ENCODE measurements at regions not wholly inside any gene's neighbourhood (a gene's known extent, or its start where the extent isn't known, plus 50 kb on each side); places are given as distances from the start of the nearest gene placed in this dataset.

DNA sequence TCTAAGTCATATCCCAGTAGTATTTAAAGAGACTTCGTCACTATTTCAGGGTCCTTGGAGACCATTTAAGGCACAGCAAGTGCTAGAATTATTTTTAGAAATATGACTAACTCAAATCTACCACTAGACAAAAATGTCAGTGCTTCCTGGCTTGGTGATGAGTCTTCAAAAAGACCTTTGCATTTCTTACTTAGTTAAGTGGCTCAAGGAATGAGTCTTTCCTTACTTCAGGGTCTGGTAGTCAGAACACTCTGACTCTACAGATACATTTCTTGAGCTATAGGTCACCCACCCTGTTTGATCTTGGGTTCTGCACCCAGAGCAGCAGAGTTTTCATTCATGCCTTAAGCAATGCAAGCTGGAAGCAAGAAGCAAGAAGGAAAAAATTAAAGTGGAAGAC lies 191.0 kb upstream of the HTR2A start:
- intact Hi-C loops (cut with micrococcal nuclease): no loop called here
- no peaks in the 10 kb centered on the region for H3K4me1 Mint-ChIP-seq (ENCODE audit: low read depth)
- no peak overlapping the region for H3K27ac Mint-ChIP-seq
- no peaks in the 10 kb centered on the region for H3K9me3 Mint-ChIP-seq
- H3K27me3 Mint-ChIP-seq: no peaks in the 10 kb centered on the region
- no peaks in the 10 kb centered on the region for H3K36me3 Mint-ChIP-seq (ENCODE audit: low read depth)
- H3K4me3 Mint-ChIP-seq: no peak overlapping the region

DNA sequence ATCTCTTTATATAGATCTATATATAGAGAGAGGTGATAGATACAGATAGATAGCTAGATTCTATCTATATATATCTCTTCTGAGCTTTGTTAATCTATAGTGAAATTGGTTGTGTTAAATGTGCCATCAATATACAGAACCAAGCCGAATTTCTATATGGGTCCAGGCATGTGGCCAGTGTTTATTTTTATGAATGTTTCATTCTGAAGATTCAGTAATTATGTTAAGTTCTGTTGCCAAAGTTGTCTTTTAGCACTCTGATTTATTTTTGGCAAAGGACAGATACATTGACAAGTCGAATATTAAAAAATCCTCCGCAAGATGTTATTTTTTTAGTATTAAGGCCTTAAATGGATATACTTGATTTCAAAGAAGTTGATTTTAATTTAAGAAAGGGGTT lies 190.4 kb upstream of the HTR2A start:
- intact Hi-C loops (cut with micrococcal nuclease): no loop called here
- H3K36me3 Mint-ChIP-seq (ENCODE audit: low read depth): no peaks in the 10 kb centered on the region

DNA sequence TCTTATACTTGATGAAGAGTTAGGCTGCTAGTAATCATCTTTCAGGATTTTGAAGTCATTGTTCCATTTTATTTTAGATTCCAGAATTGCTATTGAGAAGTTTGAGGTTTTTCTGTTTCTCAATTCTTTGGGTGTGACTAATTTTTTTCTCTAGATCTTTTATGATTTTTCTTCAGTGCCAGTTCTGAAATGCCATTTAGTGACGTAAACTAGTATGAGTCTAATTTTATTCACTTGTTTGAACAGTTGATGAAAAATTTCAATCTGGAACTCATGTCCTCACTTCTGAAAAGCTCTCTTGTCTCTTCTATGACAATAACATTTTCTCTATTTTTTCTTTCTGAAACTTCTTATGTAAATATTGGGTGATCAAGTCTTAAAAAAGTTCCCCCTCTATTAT lies 188.5 kb upstream of the HTR2A start:
- no peak overlapping the region for H3K27ac Mint-ChIP-seq
- no peak overlapping the region for H3K4me3 Mint-ChIP-seq
- no peaks in the 10 kb centered on the region for H3K4me1 Mint-ChIP-seq (ENCODE audit: low read depth)
- no peaks in the 10 kb centered on the region for H3K9me3 Mint-ChIP-seq
- H3K27me3 Mint-ChIP-seq: no peaks in the 10 kb centered on the region
- no peaks in the 10 kb centered on the region for H3K36me3 Mint-ChIP-seq (ENCODE audit: low read depth)
- intact Hi-C loops (cut with micrococcal nuclease): no loop called here

More for the DNA sequence above, 190.4 kb upstream of the HTR2A start:
- Mint-ChIP-seq H3K27me3 (no peaks in the 10 kb centered on the region), H3K27ac (no peak overlapping the region), H3K4me1 (ENCODE audit: low read depth) (no peaks in the 10 kb centered on the region), H3K4me3 (no peak overlapping the region), H3K9me3 (no peaks in the 10 kb centered on the region)

DNA sequence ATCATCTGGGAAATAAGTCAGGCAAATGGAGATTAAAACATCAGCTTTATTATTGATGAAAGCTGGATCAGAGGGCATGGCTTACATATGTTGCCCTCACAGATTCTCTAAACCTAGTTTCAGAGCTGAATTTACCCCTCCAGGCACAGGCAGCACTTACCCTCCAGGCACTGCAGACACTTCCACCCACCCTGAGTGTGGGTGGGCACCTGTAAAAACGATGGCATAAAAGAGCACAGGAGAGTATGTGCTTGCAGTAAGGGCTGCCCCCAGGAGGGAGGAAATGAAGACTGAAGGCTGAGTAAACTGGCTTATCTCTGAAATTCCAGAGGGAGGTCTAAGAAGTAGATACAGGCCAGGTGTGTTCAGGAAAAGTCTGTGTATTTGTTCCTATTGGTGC lies 185.0 kb upstream of the HTR2A start:
- H3K4me3 Mint-ChIP-seq: no peak overlapping the region
- intact Hi-C loops (cut with micrococcal nuclease): no loop called here
- H3K27me3 Mint-ChIP-seq: no peaks in the 10 kb centered on the region
- H3K36me3 Mint-ChIP-seq (ENCODE audit: low read depth): no peaks in the 10 kb centered on the region
- H3K27ac Mint-ChIP-seq: no peak overlapping the region
- no peaks in the 10 kb centered on the region for H3K4me1 Mint-ChIP-seq (ENCODE audit: low read depth)
- H3K9me3 Mint-ChIP-seq: no peaks in the 10 kb centered on the region

DNA sequence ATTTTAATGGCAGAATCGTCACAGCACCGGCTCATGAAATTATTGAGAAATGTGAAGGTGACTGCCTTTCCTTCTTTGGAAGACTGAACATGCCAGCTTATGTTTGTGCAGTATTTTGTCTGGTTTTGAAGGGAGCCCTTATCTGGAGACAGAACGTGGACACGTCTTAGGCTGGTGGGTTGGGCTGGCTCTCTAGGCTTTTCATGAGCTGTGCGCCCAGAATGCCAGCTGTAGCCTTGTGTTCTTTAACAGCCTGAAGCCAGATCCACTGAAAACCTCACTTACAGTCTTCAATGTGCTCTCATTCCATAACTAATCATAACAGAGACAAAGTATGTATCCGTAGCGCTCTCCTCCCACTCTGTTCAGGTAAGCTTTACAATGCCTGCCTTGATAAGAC lies 184.4 kb upstream of the HTR2A start:
- H3K4me1 Mint-ChIP-seq (ENCODE audit: low read depth): no peaks in the 10 kb centered on the region
- no peaks in the 10 kb centered on the region for H3K9me3 Mint-ChIP-seq
- H3K36me3 Mint-ChIP-seq (ENCODE audit: low read depth): no peaks in the 10 kb centered on the region
- H3K4me3 Mint-ChIP-seq: no peak overlapping the region
- no peaks in the 10 kb centered on the region for H3K27me3 Mint-ChIP-seq
- intact Hi-C loops (cut with micrococcal nuclease): no loop called here
- no peak overlapping the region for H3K27ac Mint-ChIP-seq

DNA sequence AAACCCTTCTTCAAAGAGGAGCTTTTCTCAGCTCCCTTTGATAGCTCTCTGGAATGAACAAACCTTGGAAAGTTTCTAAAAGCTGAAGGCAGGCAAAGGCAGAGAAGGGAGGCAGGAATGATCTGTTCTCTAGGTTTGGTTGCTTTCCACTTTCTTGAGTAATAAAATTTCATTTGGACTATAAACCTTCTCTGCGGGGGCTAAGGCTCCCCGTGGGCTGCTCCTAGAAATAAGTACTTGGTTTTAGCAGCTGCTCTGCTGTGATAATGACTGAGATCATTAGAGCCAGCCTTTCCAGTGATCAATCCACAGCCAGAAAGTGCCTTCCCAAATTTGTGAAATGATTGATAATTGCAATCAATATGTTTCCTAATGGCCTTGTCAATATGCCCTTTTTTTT lies 183.8 kb upstream of the HTR2A start:
- H3K9me3 Mint-ChIP-seq: peaks cover 5% of the 10 kb centered on the region
- no peaks in the 10 kb centered on the region for H3K27me3 Mint-ChIP-seq
- no peaks in the 10 kb centered on the region for H3K36me3 Mint-ChIP-seq (ENCODE audit: low read depth)
- intact Hi-C loops (cut with micrococcal nuclease): no loop called here
- no peak overlapping the region for H3K27ac Mint-ChIP-seq
- no peaks in the 10 kb centered on the region for H3K4me1 Mint-ChIP-seq (ENCODE audit: low read depth)
- no peak overlapping the region for H3K4me3 Mint-ChIP-seq

DNA sequence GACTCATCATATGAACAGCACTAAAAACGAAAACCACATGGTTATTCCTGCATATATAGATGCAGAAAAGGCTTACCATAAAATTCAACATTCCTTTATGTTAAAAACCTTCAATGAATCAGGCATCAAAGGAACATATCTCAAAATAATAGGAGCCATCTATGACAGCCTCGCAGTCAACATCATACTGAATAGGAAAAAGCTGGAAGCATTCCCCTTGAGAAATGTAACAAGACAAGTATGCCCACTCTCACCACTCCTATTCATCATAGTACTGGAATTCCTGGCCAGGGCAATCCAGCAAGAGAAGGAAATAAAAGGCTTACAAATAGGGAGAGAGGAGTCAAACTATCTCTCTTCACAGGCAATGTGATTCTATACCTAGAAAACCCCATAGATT lies 179.6 kb upstream of the HTR2A start:
- Mint-ChIP-seq H3K27ac (no peak overlapping the region), H3K4me1 (ENCODE audit: low read depth) (no peaks in the 10 kb centered on the region), H3K27me3 (no peaks in the 10 kb centered on the region), H3K4me3 (no peak overlapping the region), H3K36me3 (ENCODE audit: low read depth) (no peaks in the 10 kb centered on the region), H3K9me3 (peaks cover 27% of the 10 kb centered on the region)
- intact Hi-C loops (cut with micrococcal nuclease): no loop called here

DNA sequence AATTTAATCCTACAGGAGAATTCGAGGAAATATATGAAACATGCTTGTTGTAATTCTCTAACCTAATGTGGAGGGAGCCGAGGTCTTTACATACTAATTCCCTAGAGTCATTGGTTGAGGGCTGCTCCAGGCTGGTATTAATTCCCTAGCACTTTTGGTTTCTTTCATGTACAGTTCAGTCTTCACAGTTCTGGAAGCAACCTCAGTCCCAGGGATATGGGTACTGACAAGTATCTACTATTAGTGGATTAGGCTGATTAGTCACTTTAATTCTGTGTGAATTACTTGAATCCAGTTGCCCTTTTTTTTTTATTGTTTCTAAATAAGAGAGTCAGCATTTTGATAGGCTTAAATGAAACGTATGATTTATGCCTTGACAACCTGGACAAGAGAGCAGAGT lies 172.3 kb upstream of the HTR2A start:
- Mint-ChIP-seq H3K36me3 (ENCODE audit: low read depth) (no peaks in the 10 kb centered on the region), H3K27ac (no peak overlapping the region), H3K27me3 (no peaks in the 10 kb centered on the region), H3K4me1 (ENCODE audit: low read depth) (peaks cover 10% of the 10 kb centered on the region), H3K9me3 (peaks cover 7% of the 10 kb centered on the region), H3K4me3 (no peak overlapping the region)
- intact Hi-C loops (cut with micrococcal nuclease): no loop called here

DNA sequence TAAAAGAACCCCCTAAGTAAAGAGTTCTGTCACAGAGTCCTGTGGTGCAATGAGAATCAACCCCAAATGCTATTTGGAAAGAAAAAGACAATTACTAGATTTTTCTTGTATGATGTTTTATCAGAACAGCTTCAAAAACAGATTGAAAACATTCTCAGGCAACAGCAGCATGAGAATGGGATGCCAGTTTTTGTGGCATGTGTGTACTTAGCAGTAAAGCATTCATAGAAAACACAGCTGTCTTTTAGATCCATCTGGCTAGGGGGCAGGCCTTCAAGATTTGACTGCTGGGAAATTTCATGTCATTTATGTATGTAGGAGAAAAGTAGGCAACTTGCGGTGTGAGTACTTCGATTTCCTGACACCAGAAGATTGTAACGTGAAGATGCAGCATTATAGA lies 170.5 kb upstream of the HTR2A start:
- H3K27me3 Mint-ChIP-seq: peaks cover 1% of the 10 kb centered on the region
- peaks cover 12% of the 10 kb centered on the region for H3K9me3 Mint-ChIP-seq
- H3K36me3 Mint-ChIP-seq (ENCODE audit: low read depth): no peaks in the 10 kb centered on the region
- peaks cover 10% of the 10 kb centered on the region for H3K4me1 Mint-ChIP-seq (ENCODE audit: low read depth)
- intact Hi-C loops (cut with micrococcal nuclease): no loop called here
- no peak overlapping the region for H3K4me3 Mint-ChIP-seq
- no peak overlapping the region for H3K27ac Mint-ChIP-seq

DNA sequence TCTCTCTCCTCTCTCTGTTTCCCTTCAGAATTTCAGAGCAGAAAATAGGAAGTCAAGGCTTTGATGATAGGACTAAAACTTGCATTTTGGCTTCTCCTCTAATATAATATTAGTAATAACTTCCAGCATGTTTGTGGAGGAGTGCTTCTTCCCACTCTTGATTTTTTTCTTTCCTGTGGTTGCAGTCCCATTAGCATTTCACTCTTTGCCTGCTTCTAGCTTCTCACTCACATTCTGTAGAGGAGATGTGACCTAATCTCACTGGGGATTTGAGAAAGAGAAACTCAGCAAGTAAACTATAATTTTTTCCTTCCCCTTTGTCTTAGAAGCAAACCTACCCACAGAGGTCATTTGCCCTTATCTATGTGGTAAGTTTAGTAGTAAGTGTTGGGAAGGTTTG lies 169.4 kb upstream of the HTR2A start:
- peaks cover 15% of the 10 kb centered on the region for H3K9me3 Mint-ChIP-seq
- peaks cover 1% of the 10 kb centered on the region for H3K27me3 Mint-ChIP-seq
- intact Hi-C loops (cut with micrococcal nuclease): no loop called here
- peaks cover 10% of the 10 kb centered on the region for H3K4me1 Mint-ChIP-seq (ENCODE audit: low read depth)
- no peak overlapping the region for H3K4me3 Mint-ChIP-seq
- H3K36me3 Mint-ChIP-seq (ENCODE audit: low read depth): no peaks in the 10 kb centered on the region
- H3K27ac Mint-ChIP-seq: no peak overlapping the region

DNA sequence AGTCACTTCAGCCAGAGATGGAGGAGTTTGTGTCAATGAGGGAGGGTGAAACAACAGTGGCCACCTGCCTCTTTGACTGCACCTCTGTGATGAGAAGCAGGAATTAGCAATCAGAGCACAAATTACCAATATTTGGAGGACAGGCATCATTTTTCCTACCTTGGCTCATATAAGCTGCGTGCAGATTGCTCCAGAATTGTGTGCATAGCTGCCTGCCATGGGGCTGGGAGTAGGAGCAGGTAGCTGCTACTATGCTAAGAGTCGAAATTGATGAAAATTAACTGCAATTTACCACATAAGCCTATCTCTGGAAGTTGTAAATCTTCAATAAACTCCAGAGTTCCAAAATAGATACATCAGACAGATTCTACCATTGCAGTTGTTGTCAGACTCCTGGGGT lies 167.5 kb upstream of the HTR2A start:
- intact Hi-C loops (cut with micrococcal nuclease): no loop called here
- no peak overlapping the region for H3K4me3 Mint-ChIP-seq
- no peak overlapping the region for H3K27ac Mint-ChIP-seq
- peaks cover 26% of the 10 kb centered on the region for H3K9me3 Mint-ChIP-seq
- peaks cover 1% of the 10 kb centered on the region for H3K27me3 Mint-ChIP-seq
- H3K36me3 Mint-ChIP-seq (ENCODE audit: low read depth): no peaks in the 10 kb centered on the region
- H3K4me1 Mint-ChIP-seq (ENCODE audit: low read depth): peaks cover 10% of the 10 kb centered on the region

DNA sequence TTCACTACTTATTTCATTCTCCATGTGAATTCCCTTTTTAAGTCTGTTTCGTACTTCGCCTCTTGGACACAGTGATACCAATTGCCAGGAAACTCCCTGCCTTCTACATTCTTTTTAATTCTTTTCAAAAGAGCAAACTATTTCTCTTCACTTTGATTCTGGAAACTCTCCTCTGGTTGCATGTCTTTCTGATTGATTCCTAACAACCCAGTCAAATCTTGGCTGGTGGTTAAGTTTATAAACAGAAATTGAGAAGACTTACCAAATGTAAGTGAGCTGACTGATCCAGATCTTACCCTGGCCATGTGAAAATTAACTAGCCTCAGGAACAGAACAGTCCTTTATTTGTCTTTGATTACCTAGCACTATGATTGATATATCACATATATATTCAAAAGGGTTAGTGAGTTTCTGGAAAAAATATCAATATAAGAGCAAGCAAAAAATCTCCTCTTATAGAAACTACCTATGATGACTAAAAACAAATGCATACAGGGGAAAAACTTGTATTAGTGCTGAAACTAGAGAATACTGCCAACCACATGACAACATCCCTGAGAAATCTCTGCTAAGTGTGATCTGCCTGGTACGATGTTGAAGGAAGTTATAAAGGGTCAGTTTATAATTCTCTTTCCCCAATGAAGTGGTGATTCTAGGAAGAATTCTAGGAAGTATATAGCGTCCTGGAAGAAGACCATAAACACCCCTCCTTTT lies 152.6 kb upstream of the HTR2A start:
- no peaks in the 10 kb centered on the region for H3K36me3 Mint-ChIP-seq (ENCODE audit: low read depth)
- H3K27ac Mint-ChIP-seq: no peak overlapping the region
- no peaks in the 10 kb centered on the region for H3K4me1 Mint-ChIP-seq (ENCODE audit: low read depth)
- peaks cover 7% of the 10 kb centered on the region for H3K9me3 Mint-ChIP-seq
- intact Hi-C loops (cut with micrococcal nuclease): no loop called here
- no peaks in the 10 kb centered on the region for H3K27me3 Mint-ChIP-seq
- H3K4me3 Mint-ChIP-seq: no peak overlapping the region

DNA sequence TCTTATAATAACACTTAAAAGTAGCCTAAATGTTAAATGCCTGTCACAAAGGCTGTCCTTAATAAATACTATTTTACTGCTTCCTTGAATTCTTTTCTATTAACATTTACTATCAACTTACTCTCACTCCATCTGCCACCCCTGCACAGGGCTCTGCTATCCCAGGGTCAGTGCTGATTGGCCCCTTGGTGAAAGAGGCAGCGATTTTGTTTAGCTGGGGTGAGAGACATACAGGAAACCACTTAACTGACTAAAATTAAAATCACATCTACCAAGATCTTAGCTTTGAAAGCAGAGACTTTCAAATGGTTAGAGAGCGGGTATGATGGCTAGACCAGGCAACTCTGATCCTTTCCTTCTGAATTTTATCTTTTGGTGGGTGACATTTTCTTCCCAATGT lies 149.9 kb upstream of the HTR2A start:
- intact Hi-C loops (cut with micrococcal nuclease): no loop called here
- H3K4me3 Mint-ChIP-seq: no peak overlapping the region
- H3K4me1 Mint-ChIP-seq (ENCODE audit: low read depth): no peaks in the 10 kb centered on the region
- no peaks in the 10 kb centered on the region for H3K36me3 Mint-ChIP-seq (ENCODE audit: low read depth)
- no peak overlapping the region for H3K27ac Mint-ChIP-seq
- peaks cover 7% of the 10 kb centered on the region for H3K9me3 Mint-ChIP-seq
- no peaks in the 10 kb centered on the region for H3K27me3 Mint-ChIP-seq

DNA sequence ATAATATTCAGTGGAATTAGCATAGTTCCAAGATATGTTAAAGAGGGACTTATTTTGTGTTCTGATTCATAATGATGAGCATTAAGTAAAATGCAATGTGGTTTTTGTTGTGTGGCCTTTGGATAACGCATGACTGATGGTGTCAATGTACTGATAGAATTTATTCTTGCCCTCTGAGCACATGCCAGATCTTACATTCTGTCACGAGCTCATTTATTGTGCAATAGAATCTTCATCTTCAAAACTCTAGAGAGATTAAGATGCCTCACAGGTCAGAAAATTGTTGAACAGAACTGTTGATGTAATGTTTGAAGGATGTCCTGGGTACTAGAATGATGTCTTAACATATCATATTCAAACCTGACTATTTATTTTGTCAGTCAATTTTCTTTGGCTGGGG lies 148.0 kb upstream of the HTR2A start:
- Mint-ChIP-seq H3K27me3 (no peaks in the 10 kb centered on the region), H3K4me3 (no peak overlapping the region), H3K4me1 (ENCODE audit: low read depth) (no peaks in the 10 kb centered on the region), H3K27ac (no peak overlapping the region), H3K36me3 (ENCODE audit: low read depth) (no peaks in the 10 kb centered on the region), H3K9me3 (no peaks in the 10 kb centered on the region)
- intact Hi-C loops (cut with micrococcal nuclease): no loop called here

DNA sequence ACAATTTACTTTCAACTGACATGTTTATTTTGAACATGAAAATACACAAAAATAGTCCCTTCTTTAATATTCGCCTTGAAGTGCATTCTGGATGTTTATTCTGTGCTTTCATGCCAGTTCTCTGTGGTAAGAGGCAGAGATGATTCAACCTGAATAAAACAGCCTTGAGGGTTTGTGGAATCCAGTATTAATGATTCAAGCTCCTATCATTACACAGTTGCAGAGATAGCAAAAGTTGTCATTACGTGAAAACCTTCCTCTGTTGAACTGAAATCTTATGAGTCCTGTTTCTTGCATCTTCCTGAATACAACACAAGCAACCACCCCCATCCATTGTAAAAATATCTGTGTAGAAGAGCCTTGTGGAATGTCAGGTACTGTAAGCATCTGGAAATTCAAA lies 142.3 kb upstream of the HTR2A start:
- Mint-ChIP-seq H3K4me3 (no peak overlapping the region), H3K27me3 (no peaks in the 10 kb centered on the region), H3K4me1 (ENCODE audit: low read depth) (peaks cover 5% of the 10 kb centered on the region), H3K36me3 (ENCODE audit: low read depth) (no peaks in the 10 kb centered on the region), H3K9me3 (no peaks in the 10 kb centered on the region), H3K27ac (no peak overlapping the region)
- intact Hi-C loops (cut with micrococcal nuclease): no loop called here

All from dendritic cell treated with granulocyte-macrophage colony-stimulating factor and Interleukin-4, amounts not matched to agents 40 ng/mL and 50 ng/mL, for 4 days (primary cell).